ENCODE measurements at regions not wholly inside any gene's neighbourhood (a gene's known extent, or its start where the extent isn't known, plus 50 kb on each side); places are given as distances from the start of the nearest gene placed in this dataset.

DNA sequence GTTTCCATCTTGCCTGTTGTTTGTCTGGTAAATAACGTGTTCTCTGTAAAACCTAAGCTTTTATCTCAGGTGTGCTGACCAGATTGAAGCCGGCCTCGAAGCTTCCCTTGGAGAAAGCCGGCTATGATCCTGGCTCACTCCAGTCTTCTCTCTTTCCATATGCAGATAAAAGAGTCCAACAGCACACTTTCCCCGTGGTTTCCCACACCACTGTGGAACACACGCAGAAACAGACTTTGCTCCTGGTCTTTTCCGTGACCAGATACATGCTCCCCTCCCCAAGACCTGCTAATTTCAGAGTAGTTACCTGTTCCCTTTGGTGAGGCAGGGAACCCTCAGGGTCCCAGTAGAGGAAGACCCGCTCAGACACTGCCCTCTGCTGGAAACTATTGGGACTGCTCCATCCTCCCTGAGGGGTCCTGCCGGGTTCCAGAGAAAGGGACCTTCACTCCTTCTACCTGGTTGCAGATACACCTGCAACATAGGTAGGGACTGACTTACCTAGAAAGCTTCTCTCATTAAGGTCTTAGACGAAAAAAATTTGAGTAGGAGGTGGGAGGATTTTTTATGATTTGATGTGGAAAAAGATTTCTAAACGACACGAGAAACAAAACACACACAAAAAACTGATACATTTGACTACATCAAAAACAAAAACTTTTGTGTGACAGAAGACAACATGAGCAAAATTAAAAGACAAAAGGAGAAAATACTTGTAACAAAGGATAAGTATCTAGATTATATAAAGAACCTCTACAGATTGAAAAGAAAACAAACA lies 415.4 kb upstream of the CCDC196 start:
- Histone ChIP-seq H3K9me3 (ENCODE audit: control insufficient read depth in 2 of 2, low read length in 2 of 2) (no peaks in the 10 kb centered on the region), H3K27ac (ENCODE audit: insufficient read depth, low read length, poor library complexity, severe bottlenecking) (no peak overlapping the region), H3K36me3 (ENCODE audit: control insufficient read depth, insufficient read depth, low read length) (no peaks in the 10 kb centered on the region), H3K27me3 (ENCODE audit: control insufficient read depth, insufficient read depth, low read length) (no peaks in the 10 kb centered on the region), H3K4me3 (ENCODE audit: low read depth, low read length) (no peak overlapping the region), H3K4me1 (ENCODE audit: control insufficient read depth, insufficient read depth, low read length, poor library complexity, severe bottlenecking) (no peaks in the 10 kb centered on the region)
- Mint-ChIP-seq H3K27ac (peak overlapping the region; percentile 12 to 68 (median 16)), H3K36me3 (no peaks in the 10 kb centered on the region), H3K27me3 (peaks cover 14% of the 10 kb centered on the region), H3K9me3 (no peaks in the 10 kb centered on the region), H3K4me3 (no peak overlapping the region), H3K4me1 (peaks cover 4 to 11% (median 5%) of the 10 kb centered on the region in 4 donors)
- DNase-seq (peak; percentile 42 to 68 (median 65)), ATAC-seq (ENCODE audit: low read depth in 2 of 2) (peak; percentile 67 to 85)

DNA sequence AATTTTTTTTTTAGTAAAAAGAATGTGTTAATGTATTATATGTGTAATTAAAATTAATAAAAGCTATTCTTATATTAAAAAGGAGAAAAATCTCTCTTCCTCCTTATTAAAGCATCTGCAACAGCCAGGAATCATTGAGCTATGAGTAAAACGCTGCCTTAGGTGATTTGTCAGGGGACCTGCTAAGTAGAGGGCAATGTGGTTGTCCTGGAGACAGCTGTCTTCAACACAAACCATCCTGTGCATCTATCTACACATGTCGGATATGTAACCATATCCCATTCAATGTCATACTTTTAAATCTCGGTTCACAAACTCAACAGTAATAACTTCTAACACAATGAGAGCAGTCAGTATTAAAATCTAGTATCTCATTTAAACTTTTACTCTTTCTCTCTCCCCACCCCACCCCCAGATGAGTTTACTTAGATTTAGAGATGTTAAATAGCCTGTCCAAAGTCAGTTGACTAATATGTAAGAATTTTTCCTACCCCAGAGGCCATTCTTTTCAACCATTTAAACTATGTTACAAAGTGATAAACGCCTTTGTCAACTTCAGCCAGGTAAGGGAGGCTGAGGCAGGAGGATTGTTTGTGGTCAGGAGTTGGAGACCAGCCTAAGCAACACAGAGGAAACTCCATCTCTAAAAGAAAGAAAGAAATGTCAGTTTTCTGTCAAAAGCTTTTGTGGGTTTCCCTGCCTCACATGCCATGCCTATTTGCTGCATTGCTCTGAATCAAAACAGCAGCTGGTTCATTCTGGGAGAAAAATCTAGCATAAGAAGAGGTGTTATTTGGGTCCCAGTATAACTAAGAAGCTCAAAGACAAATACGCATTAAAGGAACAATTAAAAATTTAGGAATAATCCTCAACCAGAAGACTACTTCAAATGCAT lies 413.7 kb upstream of the CCDC196 start:
- H3K36me3 ChIP-seq (ENCODE audit: control insufficient read depth, insufficient read depth, low read length) = no peaks in the 10 kb centered on the region

DNA sequence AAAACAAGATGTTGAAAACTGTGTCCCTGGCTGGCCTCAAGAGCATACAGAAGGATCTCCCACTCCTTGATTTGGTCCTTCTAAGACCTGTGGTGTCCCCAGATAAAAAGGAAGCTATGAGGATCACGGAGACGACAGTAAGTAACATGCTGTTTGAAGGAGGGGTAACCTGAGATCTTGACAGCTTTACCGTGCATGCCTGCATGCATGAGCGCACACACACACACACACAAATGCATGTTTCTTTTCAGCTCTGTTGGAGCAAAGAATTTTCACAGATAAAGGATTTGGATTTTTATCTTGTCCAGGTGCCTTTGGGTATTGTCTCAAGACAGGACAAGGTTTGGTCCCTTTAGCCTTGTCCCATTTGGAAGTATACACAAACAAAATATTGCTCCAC lies 411.6 kb upstream of the CCDC196 start:
- Mint-ChIP-seq H3K9me3 (no peaks in the 10 kb centered on the region), H3K27ac (no peak overlapping the region), H3K36me3 (no peaks in the 10 kb centered on the region), H3K4me1 (peaks cover 4 to 7% (median 5%) of the 10 kb centered on the region in 4 donors), H3K4me3 (no peak overlapping the region), H3K27me3 (peaks cover 36% of the 10 kb centered on the region)
- DNase-seq (no peak), ATAC-seq (ENCODE audit: low read depth in 2 of 2) (no peak)
- no peaks in the 10 kb centered on the region for H3K27me3 ChIP-seq (ENCODE audit: control insufficient read depth, insufficient read depth, low read length)
- no peaks in the 10 kb centered on the region for H3K4me1 ChIP-seq (ENCODE audit: control insufficient read depth, insufficient read depth, low read length, poor library complexity, severe bottlenecking)
- H3K4me3 ChIP-seq (ENCODE audit: low read depth, low read length) = no peak overlapping the region
- no peak overlapping the region for H3K27ac ChIP-seq (ENCODE audit: insufficient read depth, low read length, poor library complexity, severe bottlenecking)
- no peaks in the 10 kb centered on the region for H3K36me3 ChIP-seq (ENCODE audit: control insufficient read depth, insufficient read depth, low read length)
- no peaks in the 10 kb centered on the region for H3K9me3 ChIP-seq (ENCODE audit: control insufficient read depth in 2 of 2, low read length in 2 of 2)

More for the DNA sequence above, 413.7 kb upstream of the CCDC196 start:
- peaks cover 25% of the 10 kb centered on the region for H3K27me3 Mint-ChIP-seq
- H3K4me1 Mint-ChIP-seq = peaks cover 4 to 11% (median 5%) of the 10 kb centered on the region in 4 donors
- DNase-seq = no peak
- no peaks in the 10 kb centered on the region for H3K4me1 ChIP-seq (ENCODE audit: control insufficient read depth, insufficient read depth, low read length, poor library complexity, severe bottlenecking)
- no peaks in the 10 kb centered on the region for H3K36me3 Mint-ChIP-seq
- no peaks in the 10 kb centered on the region for H3K27me3 ChIP-seq (ENCODE audit: control insufficient read depth, insufficient read depth, low read length)
- H3K9me3 ChIP-seq (ENCODE audit: control insufficient read depth in 2 of 2, low read length in 2 of 2) = no peaks in the 10 kb centered on the region
- H3K9me3 Mint-ChIP-seq = no peaks in the 10 kb centered on the region
- no peak overlapping the region for H3K4me3 Mint-ChIP-seq
- H3K27ac Mint-ChIP-seq = no peak overlapping the region
- ATAC-seq (ENCODE audit: low read depth in 2 of 2) = no peak
- H3K27ac ChIP-seq (ENCODE audit: insufficient read depth, low read length, poor library complexity, severe bottlenecking) = no peak overlapping the region
- no peak overlapping the region for H3K4me3 ChIP-seq (ENCODE audit: low read depth, low read length)

DNA sequence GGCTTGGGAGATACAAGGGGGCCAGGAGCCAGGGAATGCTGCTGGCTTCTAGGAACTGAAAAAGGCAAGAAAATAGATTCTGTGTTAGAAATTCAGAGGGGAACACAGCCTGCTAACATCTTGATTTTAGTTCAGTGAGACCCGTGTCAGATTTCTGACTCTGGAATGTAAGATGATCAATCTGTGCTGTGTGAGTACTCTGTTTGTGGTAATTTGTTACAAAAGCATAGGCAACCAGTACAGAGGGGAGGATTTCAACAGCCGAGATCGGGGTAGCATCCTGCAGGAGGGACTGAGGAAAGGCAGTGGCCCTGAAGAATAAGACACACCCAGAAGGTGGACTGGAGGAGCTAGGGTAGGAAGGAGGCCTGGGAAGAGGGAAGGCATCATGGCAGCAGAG lies 410.0 kb upstream of the CCDC196 start:
- no peak for ATAC-seq (ENCODE audit: low read depth in 2 of 2)
- no peaks in the 10 kb centered on the region for H3K36me3 Mint-ChIP-seq
- H3K27ac ChIP-seq (ENCODE audit: insufficient read depth, low read length, poor library complexity, severe bottlenecking) = no peak overlapping the region
- H3K27me3 ChIP-seq (ENCODE audit: control insufficient read depth, insufficient read depth, low read length) = peaks cover 1% of the 10 kb centered on the region
- no peak for DNase-seq
- H3K4me3 Mint-ChIP-seq = no peak overlapping the region
- H3K4me3 ChIP-seq (ENCODE audit: low read depth, low read length) = no peak overlapping the region
- no peaks in the 10 kb centered on the region for H3K9me3 ChIP-seq (ENCODE audit: control insufficient read depth in 2 of 2, low read length in 2 of 2)
- peaks cover 24% of the 10 kb centered on the region for H3K27me3 Mint-ChIP-seq
- H3K4me1 ChIP-seq (ENCODE audit: control insufficient read depth, insufficient read depth, low read length, poor library complexity, severe bottlenecking) = no peaks in the 10 kb centered on the region
- no peak overlapping the region for H3K27ac Mint-ChIP-seq
- H3K9me3 Mint-ChIP-seq = no peaks in the 10 kb centered on the region
- no peaks in the 10 kb centered on the region for H3K4me1 Mint-ChIP-seq
- no peaks in the 10 kb centered on the region for H3K36me3 ChIP-seq (ENCODE audit: control insufficient read depth, insufficient read depth, low read length)

DNA sequence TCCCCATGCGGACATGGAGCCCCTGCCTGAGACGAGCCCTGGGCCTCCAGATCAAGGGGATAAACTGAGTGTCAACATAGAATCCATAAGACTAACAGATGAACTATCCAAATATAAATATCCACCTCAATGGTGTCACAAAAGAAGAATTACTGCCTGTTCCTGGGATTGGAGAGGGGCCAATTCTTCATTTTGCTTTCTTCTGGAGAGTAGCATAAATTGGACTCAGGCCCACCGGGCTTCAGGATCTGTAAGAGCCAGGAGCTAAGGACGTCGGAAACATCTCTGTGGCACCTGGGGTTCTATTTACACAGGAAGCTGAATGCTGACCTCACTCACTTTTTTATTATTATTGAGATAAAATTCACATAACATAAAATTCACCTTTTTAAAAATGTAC lies 408.2 kb upstream of the CCDC196 start:
- Mint-ChIP-seq H3K27ac (no peak overlapping the region), H3K27me3 (peaks cover 39% of the 10 kb centered on the region), H3K36me3 (no peaks in the 10 kb centered on the region), H3K4me1 (no peaks in the 10 kb centered on the region), H3K9me3 (no peaks in the 10 kb centered on the region), H3K4me3 (no peak overlapping the region)
- ATAC-seq (ENCODE audit: low read depth in 2 of 2) (no peak), DNase-seq (no peak)
- Histone ChIP-seq H3K4me3 (ENCODE audit: low read depth, low read length) (no peak overlapping the region), H3K4me1 (ENCODE audit: control insufficient read depth, insufficient read depth, low read length, poor library complexity, severe bottlenecking) (no peaks in the 10 kb centered on the region), H3K9me3 (ENCODE audit: control insufficient read depth in 2 of 2, low read length in 2 of 2) (no peaks in the 10 kb centered on the region), H3K36me3 (ENCODE audit: control insufficient read depth, insufficient read depth, low read length) (no peaks in the 10 kb centered on the region), H3K27me3 (ENCODE audit: control insufficient read depth, insufficient read depth, low read length) (peaks cover 1% of the 10 kb centered on the region), H3K27ac (ENCODE audit: insufficient read depth, low read length, poor library complexity, severe bottlenecking) (no peak overlapping the region)

DNA sequence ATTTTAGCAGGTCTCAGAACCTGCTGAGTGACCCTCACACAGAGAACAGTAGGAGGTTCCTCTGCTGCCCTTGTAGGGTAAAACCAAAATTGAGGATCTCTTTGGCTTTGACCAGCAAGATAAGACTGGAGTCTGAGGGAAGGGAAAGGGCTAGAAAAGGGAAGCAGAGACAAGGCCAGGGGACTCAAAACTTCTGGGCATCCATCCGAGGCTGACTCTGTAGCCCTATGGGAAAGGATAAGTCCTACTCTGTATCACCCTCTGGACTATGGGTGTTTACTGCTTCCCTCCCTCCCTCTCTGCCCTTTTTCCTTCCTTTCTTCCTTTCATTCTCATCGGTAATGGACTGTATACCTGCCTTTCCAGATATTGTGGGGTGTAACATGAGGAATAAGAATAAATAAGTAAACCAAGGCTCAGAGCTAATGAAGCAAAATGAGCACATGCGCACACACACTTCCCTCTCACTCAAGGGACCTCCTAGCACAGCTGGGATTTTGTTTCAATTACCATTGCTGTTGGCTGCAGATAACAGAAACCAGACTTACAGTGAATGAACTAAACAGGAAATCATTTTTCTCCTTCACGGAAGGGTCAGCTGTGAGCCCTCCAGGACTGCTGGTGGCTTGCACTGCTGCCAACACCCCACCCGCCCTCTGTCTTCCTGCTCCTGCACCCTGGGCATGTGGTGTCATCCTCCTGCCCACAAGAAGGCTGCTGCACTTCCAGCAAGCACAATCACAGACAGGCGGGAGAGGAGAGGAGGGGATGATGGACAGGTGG lies 404.4 kb upstream of the CCDC196 start:
- Histone ChIP-seq H3K27me3 (ENCODE audit: control insufficient read depth, insufficient read depth, low read length) (peaks cover 1% of the 10 kb centered on the region), H3K9me3 (ENCODE audit: control insufficient read depth in 2 of 2, low read length in 2 of 2) (no peaks in the 10 kb centered on the region), H3K4me1 (ENCODE audit: control insufficient read depth, insufficient read depth, low read length, poor library complexity, severe bottlenecking) (no peaks in the 10 kb centered on the region), H3K27ac (ENCODE audit: insufficient read depth, low read length, poor library complexity, severe bottlenecking) (no peak overlapping the region), H3K36me3 (ENCODE audit: control insufficient read depth, insufficient read depth, low read length) (no peaks in the 10 kb centered on the region), H3K4me3 (ENCODE audit: low read depth, low read length) (no peak overlapping the region)
- DNase-seq (no peak), ATAC-seq (ENCODE audit: low read depth in 2 of 2) (no peak)
- no peaks in the 10 kb centered on the region for H3K36me3 Mint-ChIP-seq
- peaks cover 46% of the 10 kb centered on the region for H3K27me3 Mint-ChIP-seq
- H3K27ac Mint-ChIP-seq = no peak overlapping the region
- H3K4me3 Mint-ChIP-seq = no peak overlapping the region
- no peaks in the 10 kb centered on the region for H3K4me1 Mint-ChIP-seq
- peaks cover 0 to 2% (median 0%) of the 10 kb centered on the region in 7 donors for H3K9me3 Mint-ChIP-seq

DNA sequence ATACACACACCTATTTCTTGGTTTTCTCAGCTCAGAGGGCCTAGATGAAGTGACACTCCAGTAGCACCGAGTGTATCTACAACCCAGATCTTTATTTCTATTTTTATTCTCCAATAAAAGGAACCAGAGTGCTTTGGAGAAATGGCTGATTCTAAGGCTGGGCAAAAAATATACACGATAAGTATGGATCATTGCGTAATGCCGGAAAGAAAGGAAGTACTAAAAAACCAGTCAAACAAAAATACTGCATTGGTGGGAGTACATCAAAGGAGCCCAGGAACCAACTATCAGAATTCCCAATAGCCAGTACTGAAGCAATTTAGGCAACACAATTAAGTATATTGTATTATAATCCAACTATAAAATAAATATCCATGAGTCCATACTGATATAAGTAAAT lies 400.9 kb upstream of the CCDC196 start:
- Histone ChIP-seq H3K27me3 (ENCODE audit: control insufficient read depth, insufficient read depth, low read length) (peaks cover 1% of the 10 kb centered on the region), H3K4me1 (ENCODE audit: control insufficient read depth, insufficient read depth, low read length, poor library complexity, severe bottlenecking) (no peaks in the 10 kb centered on the region), H3K36me3 (ENCODE audit: control insufficient read depth, insufficient read depth, low read length) (no peaks in the 10 kb centered on the region), H3K9me3 (ENCODE audit: control insufficient read depth in 2 of 2, low read length in 2 of 2) (no peaks in the 10 kb centered on the region), H3K4me3 (ENCODE audit: low read depth, low read length) (no peak overlapping the region), H3K27ac (ENCODE audit: insufficient read depth, low read length, poor library complexity, severe bottlenecking) (no peak overlapping the region)
- ATAC-seq (ENCODE audit: low read depth in 2 of 2) (no peak), DNase-seq (no peak)
- no peak overlapping the region for H3K27ac Mint-ChIP-seq
- no peaks in the 10 kb centered on the region for H3K36me3 Mint-ChIP-seq
- peaks cover 44% of the 10 kb centered on the region for H3K27me3 Mint-ChIP-seq
- peaks cover 0 to 2% (median 0%) of the 10 kb centered on the region in 7 donors for H3K9me3 Mint-ChIP-seq
- H3K4me1 Mint-ChIP-seq = no peaks in the 10 kb centered on the region
- H3K4me3 Mint-ChIP-seq = no peak overlapping the region

Measured in CD4-positive, CD25-positive, alpha-beta regulatory T cell (primary cell).